H1 (cell line): ENCODE measurements at regions not wholly inside any gene's neighbourhood (a gene's known extent, or its start where the extent isn't known, plus 50 kb on each side); places are given as distances from the start of the nearest gene placed in this dataset.

ENCODE experiments used
- CTCF ChIA-PET: fragments of 300-600 bp; sonication (Branson Sonifier 250); formaldehyde crosslinking; loops from one replicate; lab custom pipeline; 2021; ENCODE audit not compliant: partially characterized antibody; lab: Charles Lee
- POLR2A ChIA-PET: fragments of 300-600 bp; sonication (Branson Sonifier 250); formaldehyde crosslinking; loops from one replicate; lab custom pipeline; 2021; ENCODE audit warnings: inconsistent platforms; ENCODE audit not compliant: partially characterized antibody; lab: Charles Lee
- DNase-seq, 2 experiments: peaks; one replicate each; pipeline versions ENCODE4 v3.0.0 to v3.0.0-alpha.2; 2010 to 2022; ENCODE audit warnings: low spot score in 2 of 2, low read depth in 1 of 2, mixed read lengths in 1 of 2
- FAIRE-seq: peaks from 2 replicates; lab custom pipeline; 2011; peaks lifted over from hg19 to GRCh38; lab: Jason Lieb, UNC
- H2AFZ ChIP-seq: 2 replicates; pipeline ENCODE4 v1.8.1; 2012; ENCODE audit warnings: low read length, inconsistent platforms
- H2AK5ac ChIP-seq: 2 replicates; pipeline ENCODE4 v1.6.1; 2013; ENCODE audit warnings: low read depth, low read length
- H2BK120ac ChIP-seq: replicated peaks from 2 replicates; pipeline ENCODE3; 2013; ENCODE audit warnings: low read depth, low read length, inconsistent platforms
- H2BK12ac ChIP-seq: 2 replicates; pipeline ENCODE4 v1.6.1; 2013; ENCODE audit warnings: low read depth, low read length
- H2BK15ac ChIP-seq: 2 replicates; pipeline ENCODE4 v1.6.1; 2013; ENCODE audit warnings: low read length
- H2BK20ac ChIP-seq: 2 replicates; pipeline ENCODE4 v1.6.1; 2013; ENCODE audit warnings: low read length
- H2BK5ac ChIP-seq: 2 replicates; pipeline ENCODE4 v1.6.1; 2013; ENCODE audit warnings: low read depth, low read length
- H3K14ac ChIP-seq: 2 replicates; pipeline ENCODE4 v1.6.1; 2013; ENCODE audit warnings: inconsistent platforms; ENCODE audit not compliant: insufficient read length
- H3K18ac ChIP-seq: 2 replicates; pipeline ENCODE4 v1.6.1; 2013; ENCODE audit warnings: low read length; ENCODE audit errors: extremely low read depth
- H3K23ac ChIP-seq: 2 replicates; pipeline ENCODE4 v1.6.1; 2013; ENCODE audit warnings: inconsistent platforms; ENCODE audit not compliant: insufficient read length
- H3K23me2 ChIP-seq: 2 replicates; pipeline ENCODE4 v1.6.1; 2013; ENCODE audit warnings: low read depth, low read length
- H3K27ac ChIP-seq: 2 replicates; pipeline ENCODE4 v1.6.1; 2011; ENCODE audit warnings: low read depth, low read length, inconsistent platforms
- H3K27me3 ChIP-seq, 4 experiments: replicated peaks in 1 of 4; 1 replicate in 1 of 4; 2 replicates in 3 of 4; pipeline versions ENCODE4 v1.6.1 to v1.8.1; 2011 to 2013; ENCODE audit warnings: low read length in 3 of 4, mild to moderate bottlenecking in 3 of 4, inconsistent platforms in 2 of 4, mixed read lengths in 2 of 4, moderate library complexity in 1 of 4; ENCODE audit not compliant: control insufficient read depth in 3 of 4, insufficient read depth in 3 of 4; ENCODE audit errors: extremely low read depth in 1 of 4
- H3K36me3 ChIP-seq, 4 experiments: 2 replicates each; pipeline versions ENCODE4 v1.6.1 to v1.8.1; 2011 to 2013; ENCODE audit warnings: mild to moderate bottlenecking in 4 of 4, low read length in 3 of 4, moderate library complexity in 2 of 4, control low read depth in 1 of 4, inconsistent platforms in 1 of 4; ENCODE audit not compliant: insufficient read depth in 4 of 4, control insufficient read depth in 2 of 4
- H3K4ac ChIP-seq: replicated peaks from 2 replicates; pipeline ENCODE3; 2013; ENCODE audit warnings: low read length, low read depth, mixed read lengths, inconsistent platforms; ENCODE audit not compliant: insufficient read length
- H3K4me1 ChIP-seq, 4 experiments: replicated peaks in 1 of 4; 1 replicate in 1 of 4; 2 replicates in 3 of 4; pipeline versions ENCODE4 v1.6.1 to v1.8.1; 2011 to 2013; ENCODE audit warnings: low read length in 3 of 4, inconsistent platforms in 2 of 4, mixed read lengths in 1 of 4; ENCODE audit not compliant: insufficient read depth in 4 of 4, control insufficient read depth in 3 of 4
- H3K4me2 ChIP-seq, 2 experiments: 2 replicates each; pipeline versions ENCODE4 v1.6.1 to v1.8.1; 2011 to 2013; ENCODE audit warnings: low read depth in 2 of 2, low read length in 2 of 2, control low read depth in 1 of 2, inconsistent platforms in 1 of 2, mild to moderate bottlenecking in 1 of 2; ENCODE audit not compliant: insufficient read depth in 1 of 2
- H3K4me3 ChIP-seq, 4 experiments: fragments of 200-600, 300-600 bp in 1 of 4; sonication (generic), shearing (Covaris generic), sonication (Bioruptor Twin) in 1 of 4; 2 replicates each; pipeline versions ENCODE4 v1.5.1 to v1.8.1; 2011 to 2016; ENCODE audit warnings: low read length in 4 of 4, low read depth in 3 of 4, control low read depth in 2 of 4, inconsistent platforms in 2 of 4, mild to moderate bottlenecking in 2 of 4, mixed read lengths in 1 of 4, moderate library complexity in 1 of 4; ENCODE audit not compliant: insufficient read depth in 2 of 4; ENCODE audit errors: extremely low read depth in 1 of 4
- H3K56ac ChIP-seq: replicated peaks from 2 replicates; pipeline ENCODE3; 2013; ENCODE audit warnings: low read depth, mild to moderate bottlenecking, mixed read lengths, low read length, inconsistent platforms; ENCODE audit not compliant: insufficient read length
- H3K79me1 ChIP-seq: 2 replicates; pipeline ENCODE4 v1.6.1; 2013; ENCODE audit warnings: low read depth, low read length, control low read depth
- H3K79me2 ChIP-seq, 2 experiments: 2 replicates each; pipeline versions ENCODE4 v1.6.1 to v1.8.1; 2012 to 2013; ENCODE audit warnings: low read length in 2 of 2, mild to moderate bottlenecking in 2 of 2, inconsistent platforms in 1 of 2; ENCODE audit not compliant: insufficient read depth in 2 of 2, control insufficient read depth in 1 of 2
- H3K9ac ChIP-seq, 4 experiments: replicated peaks in 1 of 4; 1 replicate in 1 of 4; 2 replicates in 3 of 4; pipeline versions ENCODE4 v1.6.1 to v1.8.1; 2011 to 2013; ENCODE audit warnings: low read depth in 3 of 4, low read length in 3 of 4, control low read depth in 2 of 4, mild to moderate bottlenecking in 2 of 4, moderate library complexity in 2 of 4, inconsistent platforms in 1 of 4; ENCODE audit errors: extremely low read depth in 1 of 4
- H3K9me3 ChIP-seq, 2 experiments: 2 replicates each; pipeline versions ENCODE4 v1.6.1 to v1.8.1; 2012 to 2013; ENCODE audit warnings: mild to moderate bottlenecking in 2 of 2, moderate library complexity in 2 of 2, control low read depth in 1 of 2, inconsistent platforms in 1 of 2, low read depth in 1 of 2, low read length in 1 of 2, mixed read lengths in 1 of 2; ENCODE audit not compliant: insufficient read depth in 2 of 2
- H4K20me1 ChIP-seq, 2 experiments: replicated peaks in 1 of 2; 2 replicates each; pipeline versions ENCODE3 to v1.8.1; 2011 to 2013; ENCODE audit warnings: inconsistent platforms in 2 of 2, low read length in 2 of 2, mild to moderate bottlenecking in 1 of 2; ENCODE audit not compliant: insufficient read depth in 2 of 2, control insufficient read depth in 1 of 2
- H4K5ac ChIP-seq: 2 replicates; pipeline ENCODE4 v1.6.1; 2013; ENCODE audit warnings: low read length, low read depth, mixed read lengths, inconsistent platforms; ENCODE audit not compliant: insufficient read length
- H4K8ac ChIP-seq: 2 replicates; pipeline ENCODE4 v1.8.0; 2013; ENCODE audit warnings: mild to moderate bottlenecking, moderate library complexity, low read length, inconsistent platforms; ENCODE audit not compliant: insufficient read depth; ENCODE audit errors: extremely low read depth
- H4K91ac ChIP-seq: replicated peaks from 2 replicates; pipeline ENCODE3; 2013; ENCODE audit warnings: low read length, mixed read lengths, inconsistent platforms; ENCODE audit not compliant: insufficient read length
- BCL11A ChIP-seq, 2 experiments: IDR thresholded peaks; one replicate each; pipeline ENCODE4 v1.6.1; 2011; ENCODE audit warnings: low read depth in 2 of 2, low read length in 2 of 2, mild to moderate bottlenecking in 2 of 2
- CBX5 ChIP-seq: fragments of 300-800, 300-1000 bp; sonication (generic); IDR thresholded peaks from 2 replicates; pipeline ENCODE4 v1.7.1; 2016; ENCODE audit warnings: antibody characterized with exemption, low read length, low read depth
- HDAC2 ChIP-seq, 2 experiments: fragments of 300-600 bp in 1 of 2; sonication (generic) in 1 of 2; IDR thresholded peaks; 2 replicates each; pipeline ENCODE4 v1.6.1; 2011 to 2012; ENCODE audit warnings: low read depth in 2 of 2, low read length in 2 of 2, mild to moderate bottlenecking in 2 of 2, moderate library complexity in 2 of 2, borderline replicate concordance in 1 of 2, inconsistent platforms in 1 of 2
- KDM5A ChIP-seq: fragments of 200-600 bp; IDR thresholded peaks from 2 replicates; pipeline ENCODE4 v1.7.1; 2012; ENCODE audit warnings: mild to moderate bottlenecking, low read length, inconsistent platforms, mixed read lengths
- SRF ChIP-seq: IDR thresholded peaks from 2 replicates; pipeline ENCODE4 v1.6.1; 2011; ENCODE audit warnings: mild to moderate bottlenecking, low read depth, low read length, moderate library complexity
- TAF1 ChIP-seq: IDR thresholded peaks from 2 replicates; pipeline ENCODE4 v1.6.1; 2011; ENCODE audit warnings: mild to moderate bottlenecking, low read depth, low read length
- TCF12 ChIP-seq: IDR thresholded peaks from 2 replicates; pipeline ENCODE4 v1.6.1; 2011; ENCODE audit warnings: low read depth, mild to moderate bottlenecking, low read length
- ZNF274 ChIP-seq: IDR thresholded peaks from 2 replicates; pipeline ENCODE4 v1.7.0; 2012; ENCODE audit warnings: low read length, borderline replicate concordance; ENCODE audit errors: extremely low read depth
- TF ChIP-seq, protein P1 (sequence below): IDR thresholded peaks from 2 replicates; pipeline ENCODE4 v1.6.1; 2012; ENCODE audit warnings: inconsistent platforms

DNA sequence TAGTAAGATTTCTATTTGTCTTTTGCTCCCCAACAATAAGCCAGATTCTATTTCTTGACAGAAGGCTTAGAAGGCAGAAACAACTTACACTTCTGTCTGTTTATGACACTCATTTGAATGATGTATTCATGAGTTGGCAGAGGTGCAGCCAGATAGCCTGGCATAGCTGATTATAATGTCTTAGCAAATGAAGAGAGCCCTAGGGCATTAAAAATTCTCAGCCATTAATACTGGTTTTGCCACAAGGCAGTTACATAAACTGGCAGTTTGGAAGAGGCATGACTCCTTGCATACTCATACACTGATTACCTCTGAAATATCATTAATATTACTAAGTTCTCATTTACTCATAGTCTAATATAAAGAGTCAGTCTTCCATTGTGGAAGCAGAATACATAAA lies 728.5 kb upstream of the NDST4 start:
- DNase-seq = no peak
- no peak overlapping the region for H4K5ac ChIP-seq
- no peak overlapping the region for H3K27ac ChIP-seq
- H3K14ac ChIP-seq = no peak overlapping the region
- no peak overlapping the region for H3K4ac ChIP-seq
- no peaks in the 10 kb centered on the region for H3K36me3 ChIP-seq
- H3K18ac ChIP-seq = no peak overlapping the region
- no peaks in the 10 kb centered on the region for H3K79me2 ChIP-seq
- no peak for FAIRE-seq
- no peak for TF ChIP-seq ZNF274
- TF ChIP-seq BCL11A (IDR thresholded peaks at IDR 0.05; ENCODE audit: low read depth in 2 of 2, low read length in 2 of 2) = no peak
- no peak for TF ChIP-seq CBX5
- TF ChIP-seq HDAC2 (IDR thresholded peaks at IDR 0.05; ENCODE audit: borderline replicate concordance in 1 of 2, low read depth in 2 of 2, low read length in 2 of 2) = no peak
- TF ChIP-seq TAF1 = no peak
- TF ChIP-seq TCF12 = no peak
- TF ChIP-seq, protein P1, sequence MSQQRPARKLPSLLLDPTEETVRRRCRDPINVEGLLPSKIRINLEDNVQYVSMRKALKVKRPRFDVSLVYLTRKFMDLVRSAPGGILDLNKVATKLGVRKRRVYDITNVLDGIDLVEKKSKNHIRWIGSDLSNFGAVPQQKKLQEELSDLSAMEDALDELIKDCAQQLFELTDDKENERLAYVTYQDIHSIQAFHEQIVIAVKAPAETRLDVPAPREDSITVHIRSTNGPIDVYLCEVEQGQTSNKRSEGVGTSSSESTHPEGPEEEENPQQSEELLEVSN = no peak
- TF ChIP-seq KDM5A = no peak
- no peak for TF ChIP-seq SRF
- no peak overlapping the region for H3K23ac ChIP-seq
- H4K91ac ChIP-seq = no peak overlapping the region
- H3K4me3 ChIP-seq = no peak overlapping the region
- ChIA-PET CTCF (no interaction called here), POLR2A (no interaction called here)
- no peak overlapping the region for H3K4me2 ChIP-seq
- no peak overlapping the region for H4K8ac ChIP-seq
- H3K23me2 ChIP-seq = no peaks in the 10 kb centered on the region
- no peak overlapping the region for H2BK120ac ChIP-seq
- no peak overlapping the region for H3K9ac ChIP-seq
- H2AFZ ChIP-seq = no peak overlapping the region
- H3K79me1 ChIP-seq = no peaks in the 10 kb centered on the region
- H2BK20ac ChIP-seq = no peak overlapping the region
- no peak overlapping the region for H2BK5ac ChIP-seq
- no peaks in the 10 kb centered on the region for H3K9me3 ChIP-seq
- no peak overlapping the region for H2BK12ac ChIP-seq
- H3K27me3 ChIP-seq = no peaks in the 10 kb centered on the region
- H4K20me1 ChIP-seq = no peaks in the 10 kb centered on the region
- no peak overlapping the region for H3K56ac ChIP-seq
- no peak overlapping the region for H2AK5ac ChIP-seq
- H2BK15ac ChIP-seq = no peak overlapping the region
- no peaks in the 10 kb centered on the region for H3K4me1 ChIP-seq
